ENCODE measurements at regions not wholly inside any gene's neighbourhood (a gene's known extent, or its start where the extent isn't known, plus 50 kb on each side); places are given as distances from the start of the nearest gene placed in this dataset.

GRCh38 chr4:77349364-77349763, 192.4 kb downstream of the CCNG2 start:
- no peak for TF ChIP-seq CTCF (conservative IDR thresholded peaks at IDR 0.05)
- no peak for TF ChIP-seq EZH2 (IDR thresholded peaks at IDR 0.05; ENCODE audit: low read depth)

Data from PC-9 (cell line).